ENCODE measurements at regions not wholly inside any gene's neighbourhood (a gene's known extent, or its start where the extent isn't known, plus 50 kb on each side); places are given as distances from the start of the nearest gene placed in this dataset.

- TF ChIP-seq CTCF (IDR thresholded peaks at IDR 0.05) (no peak), POLR2AphosphoS5 (IDR thresholded peaks at IDR 0.05) (no peak), EP300 (IDR thresholded peaks at IDR 0.05) (no peak), POLR2A (IDR thresholded peaks at IDR 0.05) (no peak)
Measured at GRCh38 chr18:64258111-64258650, 109.3 kb upstream of the LINC00305 start.
